ENCODE measurements at regions not wholly inside any gene's neighbourhood (a gene's known extent, or its start where the extent isn't known, plus 50 kb on each side); places are given as distances from the start of the nearest gene placed in this dataset.
A peak's percentile ranks its signal among the peaks of the same experiment; 100 is the strongest.

- peak; percentile 35 for DNase-seq (ENCODE audit: low read depth, low spot score)
- H3K4me3 ChIP-seq (ENCODE audit: control insufficient read depth in 2 of 3, extremely low read depth in 1 of 3, insufficient read depth in 2 of 3, low read depth in 1 of 3, low read length in 3 of 3): no peak overlapping the region
- H4K20me1 ChIP-seq (ENCODE audit: control insufficient read depth, extremely low read depth, insufficient read depth, low read length): no peaks in the 10 kb centered on the region
- no peaks in the 10 kb centered on the region for H3K36me3 ChIP-seq (ENCODE audit: control insufficient read depth in 2 of 2, extremely low read depth in 1 of 2, insufficient read depth in 2 of 2, low read length in 2 of 2)
- no peaks in the 10 kb centered on the region for H3K9me1 ChIP-seq (ENCODE audit: control insufficient read depth, extremely low read depth, insufficient read depth, low read length)
- dilution Hi-C loops (cut with MboI; ENCODE audit: extremely low pct_ligation_motif_present, low sequenced_read_pairs): no loop called here
- H3K9me3 ChIP-seq (ENCODE audit: control insufficient read depth, low read depth, low read length): no peaks in the 10 kb centered on the region
- H3K9ac ChIP-seq (ENCODE audit: control insufficient read depth, extremely low read depth, insufficient read depth, low read length): no peak overlapping the region
- no peaks in the 10 kb centered on the region for H3K27me3 ChIP-seq (ENCODE audit: control insufficient read depth, extremely low read depth, insufficient read depth, low read length)
- peak overlapping the region; percentile 50 for H3K27ac ChIP-seq (ENCODE audit: control insufficient read depth, insufficient read depth, low read length)
- H3K79me2 ChIP-seq (ENCODE audit: control insufficient read depth, insufficient read depth, low read length): no peaks in the 10 kb centered on the region
- TF ChIP-seq EZH2 (IDR thresholded peaks at IDR 0.05; ENCODE audit: low read length) (no peak), CTCF (optimal IDR thresholded peaks at IDR 0.05 in 1 of 3, IDR thresholded peaks at IDR 0.05 in 1 of 3, conservative IDR thresholded peaks at IDR 0.05 in 1 of 3; ENCODE audit: extremely low read depth in 1 of 3, insufficient read depth in 2 of 3, low read length in 3 of 3) (no peak)
- H3K4me1 ChIP-seq (ENCODE audit: control insufficient read depth, extremely low read depth, insufficient read depth, low read length): peaks cover 14% of the 10 kb centered on the region
- peak; percentile 97 for FAIRE-seq
- H3K4me2 ChIP-seq (ENCODE audit: control insufficient read depth, extremely low read depth, insufficient read depth, low read depth, low read length): peak overlapping the region; percentile 14
- peak overlapping the region; percentile 45 for H2AFZ ChIP-seq (ENCODE audit: control insufficient read depth, low read length)
Observed at GRCh38 chr12:83763425-83763824, 1076.7 kb downstream of the TMTC2 start.

GRCh38 chr12:83759906-83760305, 1073.2 kb downstream of the TMTC2 start:
- peak overlapping the region; percentile 9 for H2AFZ ChIP-seq (ENCODE audit: control insufficient read depth, low read length)
- no peak overlapping the region for H3K27ac ChIP-seq (ENCODE audit: control insufficient read depth, insufficient read depth, low read length)
- DNase-seq (ENCODE audit: low read depth, low spot score): no peak
- no peak overlapping the region for H3K9ac ChIP-seq (ENCODE audit: control insufficient read depth, extremely low read depth, insufficient read depth, low read length)
- no peaks in the 10 kb centered on the region for H3K9me1 ChIP-seq (ENCODE audit: control insufficient read depth, extremely low read depth, insufficient read depth, low read length)
- dilution Hi-C loops (cut with MboI; ENCODE audit: extremely low pct_ligation_motif_present, low sequenced_read_pairs): no loop called here
- no peaks in the 10 kb centered on the region for H3K79me2 ChIP-seq (ENCODE audit: control insufficient read depth, insufficient read depth, low read length)
- H4K20me1 ChIP-seq (ENCODE audit: control insufficient read depth, extremely low read depth, insufficient read depth, low read length): no peaks in the 10 kb centered on the region
- H3K4me3 ChIP-seq (ENCODE audit: control insufficient read depth in 2 of 3, extremely low read depth in 1 of 3, insufficient read depth in 2 of 3, low read depth in 1 of 3, low read length in 3 of 3): no peak overlapping the region
- H3K4me2 ChIP-seq (ENCODE audit: control insufficient read depth, extremely low read depth, insufficient read depth, low read depth, low read length): no peak overlapping the region
- peak; percentile 20 for FAIRE-seq
- H3K9me3 ChIP-seq (ENCODE audit: control insufficient read depth, low read depth, low read length): no peaks in the 10 kb centered on the region
- no peaks in the 10 kb centered on the region for H3K36me3 ChIP-seq (ENCODE audit: control insufficient read depth in 2 of 2, extremely low read depth in 1 of 2, insufficient read depth in 2 of 2, low read length in 2 of 2)
- no peak for TF ChIP-seq CTCF (optimal IDR thresholded peaks at IDR 0.05 in 1 of 3, IDR thresholded peaks at IDR 0.05 in 1 of 3, conservative IDR thresholded peaks at IDR 0.05 in 1 of 3; ENCODE audit: extremely low read depth in 1 of 3, insufficient read depth in 2 of 3, low read length in 3 of 3)
- no peak for TF ChIP-seq EZH2 (IDR thresholded peaks at IDR 0.05; ENCODE audit: low read length)
- H3K27me3 ChIP-seq (ENCODE audit: control insufficient read depth, extremely low read depth, insufficient read depth, low read length): no peaks in the 10 kb centered on the region
- peaks cover 14% of the 10 kb centered on the region for H3K4me1 ChIP-seq (ENCODE audit: control insufficient read depth, extremely low read depth, insufficient read depth, low read length)

Data from keratinocyte (primary cell).